NB4 (cell line): ENCODE measurements at regions not wholly inside any gene's neighbourhood (a gene's known extent, or its start where the extent isn't known, plus 50 kb on each side); places are given as distances from the start of the nearest gene placed in this dataset.

Experiments
- DNase-seq: peaks from one replicate; pipeline ENCODE4 v3.0.0; 2010; ENCODE audit warnings: low read depth
- H3K4me3 ChIP-seq: one replicate; pipeline ENCODE4 v1.5.1; 2011; ENCODE audit warnings: mild to moderate bottlenecking, low read depth, low read length, moderate library complexity
- MYC ChIP-seq: IDR thresholded peaks from 2 replicates; pipeline ENCODE4 v1.6.1; 2011; ENCODE audit warnings: low read depth, low read length
- POLR2A ChIP-seq: IDR thresholded peaks from 2 replicates; pipeline ENCODE4 v1.6.1; 2011; ENCODE audit warnings: mild to moderate bottlenecking; ENCODE audit not compliant: insufficient read length; ENCODE audit errors: extremely low read depth
- TF ChIP-seq, protein P1 (sequence below): IDR thresholded peaks from 2 replicates; pipeline ENCODE4 v1.6.1; 2011; ENCODE audit warnings: low read depth, low read length
- TF ChIP-seq, protein P2 (sequence below): IDR thresholded peaks from one replicate; pipeline ENCODE4 v1.5.1; 2012; ENCODE audit warnings: low read depth, low read length

DNA sequence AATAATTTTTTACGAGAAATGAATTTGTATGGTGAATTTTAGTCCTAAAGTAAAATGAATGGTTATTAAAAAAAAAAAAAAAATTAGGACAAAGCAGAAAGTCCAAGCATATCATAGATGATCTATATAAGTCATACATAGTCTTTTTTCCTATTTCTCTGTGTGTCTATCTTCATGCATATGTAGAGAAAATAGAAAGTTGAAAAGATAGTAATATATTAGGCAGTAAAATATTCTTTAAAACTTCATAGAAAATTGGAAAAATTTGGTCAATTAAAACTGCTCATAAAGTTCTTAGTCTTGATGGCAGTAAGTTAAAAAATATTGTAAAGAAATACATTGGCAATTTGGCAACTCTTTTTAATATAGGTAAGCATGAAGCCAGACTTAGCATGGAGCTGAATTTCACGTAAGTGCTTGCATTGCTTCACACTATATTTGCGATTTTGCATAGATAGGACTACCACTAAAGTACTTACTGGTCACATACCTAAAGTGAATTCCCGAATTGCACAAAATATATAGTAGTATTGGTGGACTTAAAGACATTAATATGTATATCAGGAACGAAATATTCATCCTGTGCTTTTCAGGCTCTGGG is 303.8 kb downstream of the IPO8 start:
- TF ChIP-seq, protein P1, sequence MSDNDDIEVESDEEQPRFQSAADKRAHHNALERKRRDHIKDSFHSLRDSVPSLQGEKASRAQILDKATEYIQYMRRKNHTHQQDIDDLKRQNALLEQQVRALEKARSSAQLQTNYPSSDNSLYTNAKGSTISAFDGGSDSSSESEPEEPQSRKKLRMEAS = no peak
- TF ChIP-seq MYC = no peak
- no peak for DNase-seq
- no peak overlapping the region for H3K4me3 ChIP-seq

DNA sequence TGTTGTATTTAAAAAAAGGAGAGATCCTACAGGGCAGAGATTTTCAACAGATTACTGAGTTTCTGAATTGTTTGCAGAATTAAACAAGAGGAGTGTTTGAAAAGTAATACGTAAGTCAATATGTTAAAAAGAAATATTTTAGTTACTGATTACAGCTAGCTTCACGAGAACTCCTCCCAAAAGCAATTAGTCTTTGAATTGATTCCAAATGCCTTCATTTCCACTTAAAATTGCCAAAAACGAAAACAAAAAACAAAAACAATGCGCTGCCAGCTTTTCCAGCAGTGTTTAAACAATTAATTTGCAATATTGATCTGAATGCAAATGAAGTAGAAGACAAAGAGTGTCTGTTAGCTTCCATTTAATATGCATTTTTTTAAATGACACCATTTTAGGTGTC is 310.0 kb downstream of the IPO8 start:
- TF ChIP-seq MYC (no peak), POLR2A (no peak)
- TF ChIP-seq, protein P2, sequence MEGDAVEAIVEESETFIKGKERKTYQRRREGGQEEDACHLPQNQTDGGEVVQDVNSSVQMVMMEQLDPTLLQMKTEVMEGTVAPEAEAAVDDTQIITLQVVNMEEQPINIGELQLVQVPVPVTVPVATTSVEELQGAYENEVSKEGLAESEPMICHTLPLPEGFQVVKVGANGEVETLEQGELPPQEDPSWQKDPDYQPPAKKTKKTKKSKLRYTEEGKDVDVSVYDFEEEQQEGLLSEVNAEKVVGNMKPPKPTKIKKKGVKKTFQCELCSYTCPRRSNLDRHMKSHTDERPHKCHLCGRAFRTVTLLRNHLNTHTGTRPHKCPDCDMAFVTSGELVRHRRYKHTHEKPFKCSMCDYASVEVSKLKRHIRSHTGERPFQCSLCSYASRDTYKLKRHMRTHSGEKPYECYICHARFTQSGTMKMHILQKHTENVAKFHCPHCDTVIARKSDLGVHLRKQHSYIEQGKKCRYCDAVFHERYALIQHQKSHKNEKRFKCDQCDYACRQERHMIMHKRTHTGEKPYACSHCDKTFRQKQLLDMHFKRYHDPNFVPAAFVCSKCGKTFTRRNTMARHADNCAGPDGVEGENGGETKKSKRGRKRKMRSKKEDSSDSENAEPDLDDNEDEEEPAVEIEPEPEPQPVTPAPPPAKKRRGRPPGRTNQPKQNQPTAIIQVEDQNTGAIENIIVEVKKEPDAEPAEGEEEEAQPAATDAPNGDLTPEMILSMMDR = no peak
- TF ChIP-seq, protein P1 = no peak
- DNase-seq = no peak
- H3K4me3 ChIP-seq = no peak overlapping the region

DNA sequence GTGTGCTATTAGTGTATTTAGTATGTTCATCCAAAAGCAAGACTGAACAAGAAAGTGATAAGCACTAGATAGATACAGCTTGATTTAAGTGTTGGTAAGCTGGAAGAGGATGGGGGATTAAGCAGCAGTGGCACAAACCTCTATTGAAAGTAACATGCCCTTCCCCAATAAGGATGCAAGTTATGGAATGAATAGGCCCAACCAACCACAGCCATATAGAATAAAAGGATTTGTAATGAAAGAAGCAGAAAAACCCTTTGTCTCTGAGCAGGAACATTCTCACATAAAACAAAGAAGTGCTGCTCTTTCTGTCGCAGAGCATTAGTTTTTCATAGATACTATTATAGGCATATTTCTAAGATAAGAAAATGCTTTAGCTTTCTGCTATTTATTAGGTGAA is 310.7 kb downstream of the IPO8 start:
- TF ChIP-seq, protein P2 = no peak
- TF ChIP-seq, protein P1 = no peak
- TF ChIP-seq POLR2A (no peak), MYC (no peak)
- no peak for DNase-seq
- H3K4me3 ChIP-seq = no peak overlapping the region

DNA sequence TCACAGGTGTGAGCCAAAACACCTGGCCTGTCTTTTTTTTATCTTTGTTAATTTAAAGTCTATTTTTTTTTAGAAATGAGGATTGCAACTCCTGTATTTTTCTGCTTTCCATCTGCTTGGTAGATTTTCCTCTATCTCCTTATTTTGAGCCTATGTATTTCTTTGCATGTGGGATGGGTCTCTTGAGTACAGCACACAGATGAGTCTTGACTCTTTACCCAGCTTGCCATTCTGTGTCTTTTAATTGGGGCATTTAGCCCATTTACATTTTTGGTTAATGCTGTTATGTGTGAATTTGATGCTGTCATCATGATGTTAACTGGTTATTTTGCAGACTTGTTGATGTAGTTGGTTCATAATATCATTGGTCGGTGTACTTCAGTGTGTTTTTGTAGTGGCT is 317.4 kb downstream of the IPO8 start:
- TF ChIP-seq, protein P1 = no peak
- TF ChIP-seq POLR2A (no peak), MYC (no peak)
- TF ChIP-seq, protein P2 = no peak
- H3K4me3 ChIP-seq = no peak overlapping the region
- DNase-seq = no peak

DNA sequence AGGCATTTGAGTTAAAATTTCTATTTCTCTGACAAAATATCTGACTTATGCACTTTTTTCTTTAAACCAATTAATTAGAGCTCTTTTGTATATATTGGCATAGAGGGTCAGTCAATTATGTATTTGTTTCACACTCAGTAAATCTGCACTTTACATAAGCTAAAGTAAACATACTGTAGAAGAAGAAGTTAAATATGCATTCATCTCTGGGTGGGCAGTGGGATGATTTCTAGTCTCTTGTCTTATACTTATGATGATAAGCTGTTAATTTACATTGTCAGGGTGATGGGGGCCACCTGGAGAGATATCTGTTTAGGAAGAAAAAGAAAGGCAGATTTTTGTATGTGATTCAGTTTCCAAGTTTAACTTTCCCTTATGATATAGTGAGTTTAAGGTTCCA is 330.8 kb downstream of the IPO8 start:
- no peak for DNase-seq
- no peak overlapping the region for H3K4me3 ChIP-seq
- no peak for TF ChIP-seq MYC
- TF ChIP-seq, protein P2 = no peak
- no peak for TF ChIP-seq POLR2A
- TF ChIP-seq, protein P1 = no peak

DNA sequence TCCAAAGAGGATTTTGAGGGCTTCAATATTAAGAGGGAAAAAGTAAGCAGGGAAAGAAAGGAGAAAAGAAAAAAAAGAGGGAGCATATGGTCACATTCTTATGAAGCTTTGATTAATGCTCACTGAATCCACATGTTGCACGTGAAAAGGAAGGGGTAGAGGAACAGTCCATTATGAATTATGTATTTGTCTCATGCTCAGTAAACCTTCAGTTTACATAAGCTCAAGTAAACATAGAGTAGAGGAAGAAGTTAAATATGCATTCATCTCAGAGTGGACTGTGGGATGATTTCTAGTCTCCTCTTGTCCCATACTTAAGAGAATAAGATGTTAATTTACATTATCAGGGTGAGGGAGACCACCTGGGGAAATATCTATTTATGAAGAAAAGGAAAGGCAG is 334.5 kb downstream of the IPO8 start:
- no peak for DNase-seq
- TF ChIP-seq MYC (no peak), POLR2A (no peak)
- TF ChIP-seq, protein P1 = no peak
- TF ChIP-seq, protein P2 = no peak
- H3K4me3 ChIP-seq = no peak overlapping the region
